Right lobe of liver (tissue), 6 donors: ENCODE measurements at regions not wholly inside any gene's neighbourhood (a gene's known extent, or its start where the extent isn't known, plus 50 kb on each side); places are given as distances from the start of the nearest gene placed in this dataset.

Experiments
- ATAC-seq, 4 donors: fragments of 200-7000 bp; cut with Tn5 transposase; one replicate each; pipeline ENCODE4 v1.9.1; 2020; ENCODE audit warnings: mild to moderate bottlenecking in 4 of 4, moderate library complexity in 4 of 4
- DNase-seq, 3 donors: peaks; one replicate each; pipeline ENCODE4 v3.0.0-alpha.2; 2020
- H3K27ac ChIP-seq, 3 donors: fragments of 200-600 bp; one replicate each; pipeline ENCODE4 v1.8.0; 2022
- H3K27me3 ChIP-seq, 2 donors: fragments of 200-600 bp; one replicate each; pipeline ENCODE4 v1.8.0; 2022
- H3K36me3 ChIP-seq, 4 donors: fragments of 200-600 bp; sonication (generic) in 1 of 4; one replicate each; pipeline versions ENCODE4 v1.5.1 to v1.8.0; 2017 to 2022; ENCODE audit warnings: control low read depth in 1 of 4
- H3K4me1 ChIP-seq, 4 donors: fragments of 200-600 bp; sonication (generic) in 1 of 4; one replicate each; pipeline versions ENCODE4 v1.5.1 to v1.8.0; 2017 to 2022; ENCODE audit warnings: control low read depth in 1 of 4
- H3K4me3 ChIP-seq, 3 donors: fragments of 200-600 bp; one replicate each; pipeline ENCODE4 v1.8.0; 2022
- H3K9me3 ChIP-seq, 4 donors: fragments of 200-600 bp; sonication (generic) in 1 of 4; one replicate each; pipeline versions ENCODE4 v1.5.1 to v1.8.0; 2017 to 2022; ENCODE audit warnings: control low read depth in 1 of 4
- CTCF ChIP-seq, 4 donors: fragments of 200-600 bp in 3 of 4; fragments of 450-650 bp in 1 of 4; IDR thresholded peaks; one replicate each; pipeline versions ENCODE4 v1.5.1 to v1.8.0; 2016 to 2022; ENCODE audit warnings: antibody characterized with exemption in 4 of 4, mild to moderate bottlenecking in 2 of 4
- POLR2A ChIP-seq: fragments of 450-650 bp; IDR thresholded peaks from one replicate; pipeline ENCODE4 v1.6.1; 2017; ENCODE audit warnings: antibody characterized with exemption, mild to moderate bottlenecking
- whole genome bisulfite sequencing: methylation state at CpG from one replicate; pipeline ENCODE4 v1.1.6; 2018; ENCODE audit warnings: low coverage, low lambda C conversion rate; ENCODE audit not compliant: insufficient coverage; ENCODE audit errors: missing lambda C conversion rate; 5-methylcytosine and 5-hydroxymethylcytosine counted together
- intact Hi-C, 2 donors: fragments of 100-400 bp; cut with DNase I; formaldehyde crosslinking; loops; one replicate each; pipeline versions ENCODE4 v1.11.2 to v1.14.1; 2022
- donor health status: DM: no; HTN: yes; CAD: no.
- donor health status: DM: no; HTN: no; CAD: no.
- donor health status: DM: no; HTN: no; CAD: no.
- donor health status: DM: no; HTN: yes; CAD: no.
- donor health status: DM: no; HTN: yes; CAD: no.

- no peak for ATAC-seq
- Histone ChIP-seq H3K36me3 (no peaks in the 10 kb centered on the region), H3K9me3 (no peaks in the 10 kb centered on the region), H3K27ac (no peak overlapping the region), H3K27me3 (no peaks in the 10 kb centered on the region), H3K4me1 (no peaks in the 10 kb centered on the region), H3K4me3 (no peak overlapping the region)
- TF ChIP-seq CTCF (IDR thresholded peaks at IDR 0.05) (no peak), POLR2A (no peak)
- no peak for DNase-seq
- intact Hi-C loops, result no loop called here
- WGBS, result 53% methylated on average over 9 of the region's 9 CpGs
Observed at GRCh38 chr21:27561116-27561515, 594.2 kb upstream of the ADAMTS5 start.

GRCh38 chr21:27557356-27557755 is 590.5 kb upstream of the ADAMTS5 start:
- intact Hi-C loops, result loop anchor here in 1 of 2 donors (10.0 kb wide), 1 partner anchor 703 kb away; no protein-coding TSS in a partner anchor
- no peaks in the 10 kb centered on the region for H3K9me3 ChIP-seq
- TF ChIP-seq CTCF (IDR thresholded peaks at IDR 0.05) (no peak), POLR2A (no peak)
- WGBS, result 74% methylated on average over 1 of the region's 1 CpG
- H3K36me3 ChIP-seq, result no peaks in the 10 kb centered on the region
- no peaks in the 10 kb centered on the region for H3K27me3 ChIP-seq
- H3K27ac ChIP-seq, result no peak overlapping the region
- ATAC-seq (no peak), DNase-seq (no peak)
- H3K4me3 ChIP-seq, result no peak overlapping the region
- no peaks in the 10 kb centered on the region for H3K4me1 ChIP-seq

GRCh38 chr21:27555996-27556395 is 589.1 kb upstream of the ADAMTS5 start:
- DNase-seq (no peak), ATAC-seq (no peak)
- Histone ChIP-seq H3K4me1 (no peaks in the 10 kb centered on the region), H3K27me3 (no peaks in the 10 kb centered on the region), H3K36me3 (no peaks in the 10 kb centered on the region), H3K4me3 (no peak overlapping the region), H3K9me3 (no peaks in the 10 kb centered on the region), H3K27ac (no peak overlapping the region)
- TF ChIP-seq POLR2A (no peak), CTCF (IDR thresholded peaks at IDR 0.05) (no peak)
- intact Hi-C loops, result loop anchor here in 1 of 2 donors (10.0 kb wide), 1 partner anchor 701 kb away; no protein-coding TSS in a partner anchor
- WGBS, result 59% methylated on average over 2 of the region's 2 CpGs

GRCh38 chr21:27550287-27550686 is 583.4 kb upstream of the ADAMTS5 start:
- Histone ChIP-seq H3K27ac (no peak overlapping the region), H3K9me3 (no peaks in the 10 kb centered on the region), H3K27me3 (no peaks in the 10 kb centered on the region), H3K36me3 (no peaks in the 10 kb centered on the region), H3K4me3 (no peak overlapping the region), H3K4me1 (no peaks in the 10 kb centered on the region)
- TF ChIP-seq POLR2A (no peak), CTCF (IDR thresholded peaks at IDR 0.05) (no peak)
- DNase-seq (no peak), ATAC-seq (no peak)
- intact Hi-C loops, result loop anchor here in 1 of 2 donors (10.0 kb wide), 1 partner anchor 695 kb away; no protein-coding TSS in a partner anchor

GRCh38 chr21:27548486-27548885 is 581.6 kb upstream of the ADAMTS5 start:
- WGBS, result 75% methylated on average over 4 of the region's 4 CpGs

More at GRCh38 chr21:27548486-27548885, 581.6 kb upstream of the ADAMTS5 start:
- Histone ChIP-seq H3K9me3 (no peaks in the 10 kb centered on the region), H3K27me3 (no peaks in the 10 kb centered on the region), H3K4me3 (no peak overlapping the region), H3K4me1 (no peaks in the 10 kb centered on the region), H3K27ac (no peak overlapping the region), H3K36me3 (no peaks in the 10 kb centered on the region)
- ATAC-seq (no peak), DNase-seq (no peak)
- TF ChIP-seq CTCF (IDR thresholded peaks at IDR 0.05) (no peak), POLR2A (no peak)
- intact Hi-C loops, result no loop called here
